Gastroesophageal sphincter (tissue), 4 donors: ENCODE measurements at regions not wholly inside any gene's neighbourhood (a gene's known extent, or its start where the extent isn't known, plus 50 kb on each side); places are given as distances from the start of the nearest gene placed in this dataset.
A peak's percentile ranks its signal among the peaks of the same experiment; 100 is the strongest.

Experiments
- ATAC-seq: fragments of 150-250 bp; one replicate; pipeline ENCODE4 v1.9.1; 2016; ENCODE audit warnings: mild to moderate bottlenecking, moderate library complexity
- H3K27ac ChIP-seq, 4 donors: fragments of 200-600 bp; sonication (generic) in 3 of 4; 1 replicate in 3 of 4; 2 replicates in 1 of 4; pipeline ENCODE4 v1.5.1; 2016 to 2019
- H3K27me3 ChIP-seq: fragments of 200-600 bp; sonication (generic); one replicate; pipeline ENCODE4 v1.5.1; 2019
- H3K36me3 ChIP-seq, 2 donors: fragments of 200-600 bp; sonication (generic); one replicate each; pipeline ENCODE4 v1.5.1; 2019; ENCODE audit warnings: control low read depth in 1 of 2
- H3K4me1 ChIP-seq, 3 donors: fragments of 200-600 bp; sonication (generic); 1 replicate in 2 of 3; 2 replicates in 1 of 3; pipeline ENCODE4 v1.5.1; 2016 to 2019; ENCODE audit warnings: control low read depth in 2 of 3
- H3K4me3 ChIP-seq, 2 donors: fragments of 200-600 bp; sonication (generic); one replicate each; pipeline ENCODE4 v1.5.1; 2019; ENCODE audit warnings: mild to moderate bottlenecking in 1 of 2, moderate library complexity in 1 of 2
- H3K9me3 ChIP-seq, 3 donors: fragments of 200-600 bp; sonication (generic); one replicate each; pipeline ENCODE4 v1.5.1; 2017 to 2019; ENCODE audit warnings: control low read depth in 2 of 3
- EP300 ChIP-seq: sonication (generic); formaldehyde crosslinking; IDR thresholded peaks from one replicate; pipeline ENCODE4 v1.6.1; 2017; ENCODE audit warnings: antibody characterized with exemption, mild to moderate bottlenecking
- POLR2A ChIP-seq, 2 donors: fragments of 450-650 bp; IDR thresholded peaks; one replicate each; pipeline ENCODE4 v1.6.1; 2017; ENCODE audit warnings: antibody characterized with exemption in 2 of 2, mild to moderate bottlenecking in 2 of 2, moderate library complexity in 1 of 2
- POLR2AphosphoS5 ChIP-seq: sonication (generic); formaldehyde crosslinking; IDR thresholded peaks from one replicate; pipeline ENCODE4 v1.6.1; 2017; ENCODE audit warnings: antibody characterized with exemption
- WGBS, 2 donors: methylation state at CpG; one replicate each; pipeline ENCODE4 v1.1.5; 2018; ENCODE audit warnings: low coverage in 1 of 2; 5-methylcytosine and 5-hydroxymethylcytosine counted together
- TF ChIP-seq, protein P1 (sequence below), 4 experiments: fragments of 200-600 bp in 2 of 4; fragments of 450-650 bp in 2 of 4; sonication (generic) in 1 of 4; IDR thresholded peaks; one replicate each; pipeline ENCODE4 v1.5.1; 2017 to 2019; ENCODE audit warnings: antibody characterized with exemption in 4 of 4, mild to moderate bottlenecking in 2 of 4, moderate library complexity in 2 of 4

GRCh38 chrX:95974096-95974470 lies 710.6 kb upstream of the DIAPH2 start:
- Histone ChIP-seq H3K9me3 (no peaks in the 10 kb centered on the region), H3K36me3 (no peaks in the 10 kb centered on the region), H3K4me3 (no peak overlapping the region), H3K27ac (no peak overlapping the region), H3K27me3 (no peaks in the 10 kb centered on the region), H3K4me1 (no peaks in the 10 kb centered on the region)
- no peak for ATAC-seq
- TF ChIP-seq, protein P1, sequence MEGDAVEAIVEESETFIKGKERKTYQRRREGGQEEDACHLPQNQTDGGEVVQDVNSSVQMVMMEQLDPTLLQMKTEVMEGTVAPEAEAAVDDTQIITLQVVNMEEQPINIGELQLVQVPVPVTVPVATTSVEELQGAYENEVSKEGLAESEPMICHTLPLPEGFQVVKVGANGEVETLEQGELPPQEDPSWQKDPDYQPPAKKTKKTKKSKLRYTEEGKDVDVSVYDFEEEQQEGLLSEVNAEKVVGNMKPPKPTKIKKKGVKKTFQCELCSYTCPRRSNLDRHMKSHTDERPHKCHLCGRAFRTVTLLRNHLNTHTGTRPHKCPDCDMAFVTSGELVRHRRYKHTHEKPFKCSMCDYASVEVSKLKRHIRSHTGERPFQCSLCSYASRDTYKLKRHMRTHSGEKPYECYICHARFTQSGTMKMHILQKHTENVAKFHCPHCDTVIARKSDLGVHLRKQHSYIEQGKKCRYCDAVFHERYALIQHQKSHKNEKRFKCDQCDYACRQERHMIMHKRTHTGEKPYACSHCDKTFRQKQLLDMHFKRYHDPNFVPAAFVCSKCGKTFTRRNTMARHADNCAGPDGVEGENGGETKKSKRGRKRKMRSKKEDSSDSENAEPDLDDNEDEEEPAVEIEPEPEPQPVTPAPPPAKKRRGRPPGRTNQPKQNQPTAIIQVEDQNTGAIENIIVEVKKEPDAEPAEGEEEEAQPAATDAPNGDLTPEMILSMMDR (IDR thresholded peaks at IDR 0.05) = no peak
- TF ChIP-seq POLR2AphosphoS5 = no peak
- no peak for TF ChIP-seq EP300
- TF ChIP-seq POLR2A (IDR thresholded peaks at IDR 0.05) = no peak
- 50 to 83% methylated on average over 2 to 4 of the region's 4 CpGs for WGBS, 2 donors

DNA sequence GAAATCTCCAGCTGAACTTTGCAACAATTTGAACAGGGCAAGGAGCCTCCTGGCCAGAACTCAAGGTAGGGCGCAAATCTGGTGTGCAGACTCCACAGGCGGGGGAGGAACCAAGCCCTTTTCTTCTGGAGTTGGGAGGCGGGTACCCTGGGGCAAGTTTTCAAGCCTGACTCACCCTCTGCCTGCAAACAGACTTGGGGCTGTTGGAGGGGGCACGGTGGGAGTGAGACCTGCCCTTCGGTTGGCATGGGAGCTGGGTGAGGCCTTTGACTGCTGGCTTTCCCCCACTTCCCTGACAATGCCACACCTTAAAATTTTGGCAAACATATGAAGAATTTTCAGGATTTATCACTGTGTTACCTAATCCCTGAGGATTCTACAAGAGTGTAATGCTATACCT lies 709.8 kb upstream of the DIAPH2 start:
- Histone ChIP-seq H3K36me3 (no peaks in the 10 kb centered on the region), H3K4me1 (no peaks in the 10 kb centered on the region), H3K9me3 (no peaks in the 10 kb centered on the region), H3K4me3 (no peak overlapping the region), H3K27me3 (no peaks in the 10 kb centered on the region), H3K27ac (no peak overlapping the region)
- no peak for ATAC-seq
- no peak for TF ChIP-seq POLR2A (IDR thresholded peaks at IDR 0.05)
- TF ChIP-seq EP300 = no peak
- TF ChIP-seq, protein P1 (IDR thresholded peaks at IDR 0.05) = no peak
- TF ChIP-seq POLR2AphosphoS5 = no peak
- WGBS, 2 donors = 90% methylated on average over 2 of the region's 5 CpGs; no CpG with 5 or more reads in 1 of the 2 donors

DNA sequence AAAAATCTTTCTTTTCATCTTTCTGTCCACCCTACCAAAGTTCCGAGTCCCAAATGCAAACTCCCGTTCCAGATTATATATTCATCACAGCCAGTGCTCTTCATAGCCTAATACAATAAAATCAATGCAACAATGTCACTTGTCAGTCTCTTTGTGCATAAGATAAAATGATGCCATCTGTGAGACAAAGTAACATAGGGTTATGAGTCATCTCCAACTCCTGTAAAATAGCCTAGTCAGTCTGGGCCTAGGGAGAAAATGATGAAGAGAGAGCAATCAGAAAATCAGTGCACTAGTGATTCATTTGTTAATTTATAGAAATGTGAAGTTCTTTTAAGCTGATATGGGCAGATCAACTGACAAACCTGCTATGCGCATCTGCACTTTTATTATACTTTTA lies 689.1 kb upstream of the DIAPH2 start:
- H3K4me1 ChIP-seq = no peaks in the 10 kb centered on the region
- 81 to 88% methylated on average over 2 to 3 of the region's 3 CpGs for WGBS, 2 donors
- H3K36me3 ChIP-seq = no peaks in the 10 kb centered on the region
- TF ChIP-seq, protein P1 (IDR thresholded peaks at IDR 0.05) = no peak
- no peak for TF ChIP-seq POLR2A (IDR thresholded peaks at IDR 0.05)
- no peak overlapping the region for H3K27ac ChIP-seq
- no peaks in the 10 kb centered on the region for H3K9me3 ChIP-seq
- no peaks in the 10 kb centered on the region for H3K27me3 ChIP-seq
- no peak for ATAC-seq
- H3K4me3 ChIP-seq = no peak overlapping the region

DNA sequence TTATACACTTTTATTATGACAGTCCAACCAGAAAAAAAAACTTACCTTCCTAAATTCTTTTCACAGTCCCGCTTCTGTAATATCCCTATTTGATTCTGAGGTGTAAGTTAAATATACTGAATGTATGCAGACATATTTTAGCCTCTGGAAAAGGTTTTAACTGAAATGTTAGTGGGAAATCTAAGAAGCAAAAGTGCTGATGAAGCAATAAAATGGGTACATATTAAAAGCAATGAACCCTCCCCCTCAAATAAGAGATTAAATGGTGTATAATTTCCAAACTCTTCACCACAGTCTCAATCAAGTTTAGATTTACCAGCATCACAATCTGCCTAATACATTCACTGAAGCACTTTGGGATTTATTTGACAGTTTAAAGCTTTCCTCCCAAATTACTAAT lies 688.3 kb upstream of the DIAPH2 start:
- no peak for ATAC-seq
- TF ChIP-seq POLR2AphosphoS5 = no peak
- no peaks in the 10 kb centered on the region for H3K27me3 ChIP-seq
- no peaks in the 10 kb centered on the region for H3K36me3 ChIP-seq
- H3K4me3 ChIP-seq = no peak overlapping the region
- 50 to 86% methylated on average over 1 of the region's 1 CpG for WGBS, 2 donors
- H3K9me3 ChIP-seq = no peaks in the 10 kb centered on the region
- no peaks in the 10 kb centered on the region for H3K4me1 ChIP-seq
- H3K27ac ChIP-seq = no peak overlapping the region

DNA sequence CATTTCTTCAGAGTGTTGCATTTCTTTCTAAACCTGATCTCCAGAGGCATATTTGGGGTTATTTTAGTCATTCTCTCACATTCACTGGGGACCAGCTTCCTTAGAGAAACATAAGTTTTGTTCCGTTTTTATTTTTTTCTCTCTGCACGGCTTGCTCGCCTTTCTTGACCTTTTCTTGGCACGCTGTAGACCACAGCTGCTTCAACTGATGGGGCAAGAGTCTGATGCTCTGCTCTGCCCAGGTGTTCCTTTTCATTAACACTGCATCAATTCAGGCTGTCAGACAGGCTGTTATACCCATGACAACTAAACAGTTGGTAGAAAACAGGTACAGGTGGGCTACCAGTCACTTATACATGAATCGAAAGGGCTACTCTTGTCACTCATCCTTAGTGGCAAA lies 682.2 kb upstream of the DIAPH2 start:
- 0 to 2% methylated on average over 1 to 3 of the region's 5 CpGs for WGBS, 2 donors
- peak; percentile 46 for ATAC-seq
- Histone ChIP-seq H3K36me3 (no peaks in the 10 kb centered on the region), H3K27me3 (no peaks in the 10 kb centered on the region), H3K4me3 (no peak overlapping the region), H3K4me1 (no peaks in the 10 kb centered on the region), H3K9me3 (no peaks in the 10 kb centered on the region), H3K27ac (no peak overlapping the region)
- TF ChIP-seq POLR2A (IDR thresholded peaks at IDR 0.05) (no peak), EP300 (no peak), POLR2AphosphoS5 (no peak)
- TF ChIP-seq, protein P1 (IDR thresholded peaks at IDR 0.05) = no peak

GRCh38 chrX:96004386-96004785 lies 680.3 kb upstream of the DIAPH2 start:
- no peak overlapping the region for H3K27ac ChIP-seq
- H3K4me3 ChIP-seq = no peak overlapping the region
- WGBS, 2 donors = 70 to 89% methylated on average over 1 to 2 of the region's 2 CpGs
- TF ChIP-seq EP300 = no peak
- TF ChIP-seq, protein P1 (IDR thresholded peaks at IDR 0.05) = no peak
- TF ChIP-seq POLR2AphosphoS5 = no peak
- no peak for TF ChIP-seq POLR2A (IDR thresholded peaks at IDR 0.05)
- no peaks in the 10 kb centered on the region for H3K4me1 ChIP-seq
- H3K36me3 ChIP-seq = no peaks in the 10 kb centered on the region
- no peak for ATAC-seq
- no peaks in the 10 kb centered on the region for H3K27me3 ChIP-seq
- no peaks in the 10 kb centered on the region for H3K9me3 ChIP-seq
